Stimulated activated CD8-positive, alpha-beta memory T cell treated with anti-CD3 and anti-CD28 coated beads, Interleukin-12 subunit alpha, Interleukin-12 subunit beta, amount 100 ng/mL, for 24 hours (primary cell): ENCODE measurements at regions not wholly inside any gene's neighbourhood (a gene's known extent, or its start where the extent isn't known, plus 50 kb on each side); places are given as distances from the start of the nearest gene placed in this dataset.
"Not testable (repeated sequence)": the region's sequence is repeated elsewhere in the genome, so short reads cannot be mapped to it uniquely, and the experiment has no call there.

Source experiments
- DNase-seq: peaks from one replicate; pipeline ENCODE4 v3.0.0-alpha.2; 2020; ENCODE audit errors: extremely low read depth

GRCh38 chr5:10921160-10921559, 160.1 kb upstream of the DAP start:
- no peak for DNase-seq

GRCh38 chr5:10920400-10920799, 159.4 kb upstream of the DAP start:
- DNase-seq = no peak

GRCh38 chr5:10914741-10915480, 153.9 kb upstream of the DAP start:
- no peak for DNase-seq

GRCh38 chr5:10913841-10914240, 152.8 kb upstream of the DAP start:
- DNase-seq = no peak

- no peak for DNase-seq
These were observed 152.3 kb upstream of the DAP start for GRCh38 chr5:10913181-10913810.

GRCh38 chr5:10912435-10912834, 151.4 kb upstream of the DAP start:
- DNase-seq = no peak

- DNase-seq = no peak
These were observed 149.2 kb upstream of the DAP start for GRCh38 chr5:10910261-10910660.

GRCh38 chr5:10904862-10905432, 143.9 kb upstream of the DAP start:
- no peak for DNase-seq

GRCh38 chr5:10903786-10904560, 142.9 kb upstream of the DAP start:
- DNase-seq = no peak

GRCh38 chr5:10902145-10902544, 141.1 kb upstream of the DAP start:
- DNase-seq = no peak

GRCh38 chr5:10898514-10898913, 137.5 kb upstream of the DAP start:
- DNase-seq = no peak

GRCh38 chr5:10896016-10896415, 135.0 kb upstream of the DAP start:
- no peak for DNase-seq

- no peak for DNase-seq
These were observed 133.5 kb upstream of the DAP start for GRCh38 chr5:10894445-10895054.

GRCh38 chr5:10892911-10893215, 131.8 kb upstream of the DAP start:
- DNase-seq = no peak

- DNase-seq = no peak
These were observed 131.3 kb upstream of the DAP start for GRCh38 chr5:10892147-10892910.

GRCh38 chr5:10891193-10891592, 130.2 kb upstream of the DAP start:
- no peak for DNase-seq

- no peak for DNase-seq
These were observed 125.5 kb upstream of the DAP start for GRCh38 chr5:10886497-10886896.

GRCh38 chr5:10885026-10885425, 124.0 kb upstream of the DAP start:
- no peak for DNase-seq

- not testable (repeated sequence) for DNase-seq
These were observed 122.9 kb upstream of the DAP start for GRCh38 chr5:10883945-10884344.

GRCh38 chr5:10880934-10881333, 119.9 kb upstream of the DAP start:
- DNase-seq = no peak

GRCh38 chr5:10876996-10877395, 116.0 kb upstream of the DAP start:
- not testable (repeated sequence) for DNase-seq
